Endometrium (tissue), 2 donors: ENCODE measurements at regions not wholly inside any gene's neighbourhood (a gene's known extent, or its start where the extent isn't known, plus 50 kb on each side); places are given as distances from the start of the nearest gene placed in this dataset.
"Not testable (repeated sequence)": the region's sequence is repeated elsewhere in the genome, so short reads cannot be mapped to it uniquely, and the experiment has no call there.

Experiments used
- FAIRE-seq: peaks from 2 replicates; lab custom pipeline; 2012; peaks lifted over from hg19 to GRCh38; lab: Jason Lieb, UNC
- donor health status: control.
- donor health status: control.

GRCh38 chr1:78203410-78203982, 157.7 kb downstream of the GIPC2 start:
- FAIRE-seq: not testable (repeated sequence)

- no peak for FAIRE-seq
These were observed 164.4 kb downstream of the GIPC2 start for GRCh38 chr1:78210175-78210574.

GRCh38 chr1:78211483-78212092, 165.8 kb downstream of the GIPC2 start:
- FAIRE-seq: no peak

GRCh38 chr1:78214334-78214733, 168.6 kb downstream of the GIPC2 start:
- no peak for FAIRE-seq

GRCh38 chr1:78222225-78222959, 176.6 kb downstream of the GIPC2 start:
- no peak for FAIRE-seq

- no peak for FAIRE-seq
These were observed 177.2 kb downstream of the GIPC2 start for GRCh38 chr1:78222960-78223358.

GRCh38 chr1:78223417-78224215, 177.8 kb downstream of the GIPC2 start:
- FAIRE-seq: no peak

GRCh38 chr1:78224246-78224785, 178.6 kb downstream of the GIPC2 start:
- FAIRE-seq: no peak

- no peak for FAIRE-seq
These were observed 179.2 kb downstream of the GIPC2 start for GRCh38 chr1:78224861-78225552.

- no peak for FAIRE-seq
These were observed 181.0 kb downstream of the GIPC2 start for GRCh38 chr1:78226784-78227183.

- no peak for FAIRE-seq
These were observed 182.2 kb downstream of the GIPC2 start for GRCh38 chr1:78227705-78228635.

GRCh38 chr1:78229344-78229743, 183.6 kb downstream of the GIPC2 start:
- no peak for FAIRE-seq

- FAIRE-seq: no peak
These were observed 185.7 kb downstream of the GIPC2 start for GRCh38 chr1:78231477-78231876.

- FAIRE-seq: no peak
These were observed 186.1 kb downstream of the GIPC2 start for GRCh38 chr1:78231894-78232293.

GRCh38 chr1:78232630-78233029, 186.9 kb downstream of the GIPC2 start:
- FAIRE-seq: no peak

GRCh38 chr1:78234496-78234895, 188.7 kb downstream of the GIPC2 start:
- no peak for FAIRE-seq

- FAIRE-seq: no peak
These were observed 190.9 kb downstream of the GIPC2 start for GRCh38 chr1:78236716-78237115.

- no peak for FAIRE-seq
These were observed 191.7 kb downstream of the GIPC2 start for GRCh38 chr1:78237364-78237916.

GRCh38 chr1:78240191-78240590, 194.4 kb downstream of the GIPC2 start:
- FAIRE-seq: no peak

GRCh38 chr1:78240755-78241154, 195.0 kb downstream of the GIPC2 start:
- FAIRE-seq: no peak
